ENCODE measurements at regions not wholly inside any gene's neighbourhood (a gene's known extent, or its start where the extent isn't known, plus 50 kb on each side); places are given as distances from the start of the nearest gene placed in this dataset.
"Not testable (repeated sequence)": the region's sequence is repeated elsewhere in the genome, so short reads cannot be mapped to it uniquely, and the experiment has no call there.

DNA sequence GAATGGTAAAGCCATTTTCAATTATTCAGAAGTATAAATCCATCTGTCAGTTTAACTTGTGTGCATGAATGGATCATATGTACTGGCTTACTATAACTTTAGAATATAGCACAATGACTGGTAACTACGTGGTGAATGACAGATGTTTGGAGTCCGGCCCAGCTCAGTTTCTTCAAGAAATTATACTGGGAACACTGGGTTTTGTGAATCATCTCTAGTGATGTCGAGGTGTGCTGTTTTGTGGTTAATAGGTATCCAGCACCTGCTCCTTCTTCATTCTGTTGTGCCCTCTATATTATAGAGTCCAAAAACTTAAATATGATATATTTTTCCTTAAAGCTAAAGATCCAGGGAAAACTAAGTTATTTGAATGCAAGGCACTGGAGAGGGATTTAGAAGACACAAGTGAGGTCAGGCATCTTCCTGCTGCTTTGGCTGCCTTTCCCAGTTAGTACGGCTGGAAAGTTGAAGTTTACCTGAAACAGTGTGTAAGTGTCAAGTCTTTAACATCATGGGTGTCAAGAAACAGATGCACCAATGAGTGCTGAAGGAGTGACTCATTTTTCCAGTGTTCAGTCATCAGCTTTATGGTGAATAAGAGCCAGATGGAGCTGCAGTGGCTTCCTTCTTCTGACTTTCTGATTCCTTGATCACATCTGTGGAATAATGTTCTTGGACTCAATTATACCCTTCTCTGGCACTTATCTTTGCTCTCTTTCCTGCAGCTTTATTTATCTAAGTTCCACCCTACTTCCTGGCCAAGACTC lies 1079.5 kb upstream of the CELF4 start:
- DNase-seq = no peak

DNA sequence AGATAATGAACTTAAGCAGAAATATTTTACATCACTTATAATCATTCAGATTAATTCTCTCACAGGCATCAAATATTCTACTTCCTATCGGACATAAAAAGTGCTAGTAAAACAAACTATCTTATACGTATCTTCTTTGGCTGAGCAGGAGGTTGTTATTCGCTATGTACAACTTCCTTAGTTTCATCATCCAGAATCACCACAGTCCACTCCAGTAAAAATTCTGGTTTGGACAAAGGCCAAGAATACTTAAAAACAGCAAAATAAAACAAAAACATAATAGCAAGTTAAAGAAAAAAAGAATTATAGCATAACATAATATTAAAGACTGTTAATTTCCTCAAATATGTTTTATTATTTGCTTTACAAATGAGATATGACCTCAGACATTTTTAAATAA lies 1077.1 kb upstream of the CELF4 start:
- no peak for DNase-seq

DNA sequence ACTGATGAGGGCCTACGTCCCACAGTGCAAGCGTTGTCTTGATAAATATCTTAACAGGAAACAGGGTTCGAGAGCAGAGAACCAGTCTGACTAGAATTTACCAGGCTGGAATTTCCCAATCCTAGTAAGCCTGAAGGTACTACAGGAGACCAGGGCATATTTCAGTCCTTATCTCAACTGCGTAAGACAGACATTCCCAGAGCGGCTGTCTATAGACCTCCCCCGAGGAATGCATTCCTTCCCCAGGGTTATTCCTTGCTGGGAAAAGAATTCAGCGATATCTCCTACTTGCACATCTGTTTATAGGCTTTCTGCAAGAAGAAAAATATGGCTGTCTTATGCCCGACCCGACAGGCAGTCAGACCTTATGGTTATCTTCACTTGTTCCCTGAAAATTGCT lies 1074.1 kb upstream of the CELF4 start:
- DNase-seq = not testable (repeated sequence)

DNA sequence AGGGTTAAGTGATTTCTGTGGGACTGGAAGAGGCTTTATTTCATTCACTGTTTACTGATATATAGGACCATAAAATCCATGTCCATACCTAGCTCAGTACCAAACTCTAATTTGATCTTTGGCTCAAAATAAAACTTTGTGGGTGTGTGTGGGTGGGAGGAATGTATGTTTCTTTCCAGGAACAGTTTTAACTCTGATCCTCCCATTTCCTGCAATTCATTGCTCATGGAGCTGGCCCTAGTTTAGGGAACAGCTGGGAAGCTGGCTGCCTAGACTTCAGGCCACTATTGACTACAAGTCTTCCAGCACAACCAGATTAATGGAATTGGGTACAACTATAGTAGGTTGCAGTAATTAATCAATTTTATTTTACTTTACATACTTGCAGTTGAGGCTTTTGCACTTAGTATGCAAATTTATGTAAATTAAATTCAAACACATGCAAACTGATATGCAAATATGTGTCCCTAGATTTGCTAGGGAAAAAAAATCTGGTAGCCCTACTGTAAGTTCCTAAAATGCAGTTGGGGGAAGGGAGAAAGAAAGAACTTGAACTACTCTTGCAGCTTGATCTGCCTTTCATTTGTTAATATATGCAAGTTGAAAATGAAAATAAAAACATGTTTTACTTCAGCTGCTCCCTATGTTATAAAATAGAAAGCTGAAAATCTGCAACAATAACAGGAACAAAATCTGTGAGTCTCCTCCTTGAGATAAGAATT lies 1070.3 kb upstream of the CELF4 start:
- no peak for DNase-seq

DNA sequence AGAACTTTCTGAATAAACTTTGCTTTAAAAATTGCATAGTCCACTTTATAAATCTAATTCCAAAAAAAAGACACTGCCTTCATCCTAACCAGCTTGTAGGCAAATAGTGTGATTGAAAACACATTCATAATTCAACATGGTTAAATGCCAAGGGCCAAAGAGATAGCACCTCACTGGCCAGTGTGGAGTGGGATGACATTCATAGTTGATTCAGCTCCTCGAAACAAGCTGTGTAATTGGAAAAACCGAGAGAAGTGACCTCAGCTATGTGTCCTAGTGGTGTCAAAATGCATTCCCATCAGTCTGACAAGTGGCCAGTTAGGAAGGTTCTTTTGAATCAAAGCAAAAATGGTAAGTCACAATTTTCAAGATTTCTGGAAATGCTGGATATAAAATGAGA lies 1068.5 kb upstream of the CELF4 start:
- DNase-seq = no peak

DNA sequence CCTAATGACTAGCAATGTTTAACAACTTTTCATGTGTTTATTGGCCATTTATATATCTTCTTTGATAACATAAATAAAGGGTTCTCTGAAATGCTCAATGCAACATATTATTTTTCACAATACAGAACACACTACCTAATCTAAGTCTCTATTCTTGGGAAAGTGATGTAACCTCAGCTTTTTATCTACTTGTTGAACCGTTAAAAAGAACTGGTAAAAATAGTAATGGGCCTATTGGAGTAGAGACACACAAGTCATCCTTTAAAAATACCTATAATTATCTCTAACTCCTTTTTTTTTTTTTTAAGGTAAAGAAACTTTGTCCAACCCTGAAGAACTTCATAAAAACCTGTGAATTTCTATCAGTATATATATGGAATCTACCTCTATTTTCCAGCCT lies 1067.7 kb upstream of the CELF4 start:
- no peak for DNase-seq

DNA sequence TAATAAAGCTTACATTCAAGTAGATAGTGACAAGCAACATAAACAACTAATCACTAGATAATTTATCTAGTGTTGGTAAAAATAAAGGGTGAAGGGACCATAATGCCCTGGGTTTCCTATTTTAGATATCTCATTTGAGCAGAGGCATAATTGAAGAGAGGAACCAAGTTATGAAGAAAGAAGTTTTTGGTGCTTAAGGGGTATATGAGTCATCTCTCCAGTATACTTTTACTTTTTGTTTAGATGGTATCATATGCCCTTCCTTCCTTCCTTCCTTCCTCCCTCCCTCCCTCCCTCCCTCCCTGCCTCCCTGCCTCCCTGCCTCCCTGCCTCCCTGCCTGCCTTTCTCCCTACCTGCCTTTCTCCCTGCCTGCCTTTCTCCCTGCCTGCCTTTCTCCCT lies 1053.5 kb upstream of the CELF4 start:
- DNase-seq = no peak

DNA sequence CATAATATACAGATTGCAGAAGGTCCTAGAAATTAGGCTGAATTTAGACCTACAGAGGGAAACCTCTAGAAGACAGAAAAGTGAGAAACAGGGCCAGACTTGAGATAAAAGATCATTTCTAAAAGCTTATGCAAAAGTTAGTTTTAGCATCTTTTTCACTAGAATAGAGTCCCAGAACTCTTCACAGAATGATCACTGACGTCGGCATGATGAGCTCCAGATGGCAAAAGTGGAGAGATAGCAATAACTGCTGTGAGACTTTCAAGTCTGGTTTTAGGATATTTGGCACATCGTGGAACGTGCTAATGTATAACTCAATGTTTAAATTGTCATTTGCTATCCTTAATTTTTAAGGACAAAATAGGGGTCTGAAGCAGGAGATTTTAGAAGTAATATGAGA lies 1050.7 kb upstream of the CELF4 start:
- no peak for DNase-seq

DNA sequence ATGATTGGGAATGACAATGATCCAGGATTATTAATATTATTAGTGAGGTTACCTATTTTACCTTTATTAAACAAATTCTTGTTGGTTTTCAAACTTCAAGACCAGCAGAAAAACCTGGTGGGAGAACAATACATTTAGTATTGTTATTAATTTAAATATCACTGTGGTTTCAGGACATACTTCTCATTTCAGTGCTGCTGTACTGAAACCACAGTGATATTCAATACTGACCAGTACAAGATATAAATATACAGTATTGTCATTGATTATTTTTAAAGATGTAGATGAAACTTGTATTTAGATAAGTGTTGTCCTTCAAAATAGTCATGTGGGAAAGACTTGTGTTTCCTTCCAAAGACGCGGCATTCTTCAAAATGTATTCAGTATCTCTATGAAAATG lies 1047.3 kb upstream of the CELF4 start:
- no peak for DNase-seq

DNA sequence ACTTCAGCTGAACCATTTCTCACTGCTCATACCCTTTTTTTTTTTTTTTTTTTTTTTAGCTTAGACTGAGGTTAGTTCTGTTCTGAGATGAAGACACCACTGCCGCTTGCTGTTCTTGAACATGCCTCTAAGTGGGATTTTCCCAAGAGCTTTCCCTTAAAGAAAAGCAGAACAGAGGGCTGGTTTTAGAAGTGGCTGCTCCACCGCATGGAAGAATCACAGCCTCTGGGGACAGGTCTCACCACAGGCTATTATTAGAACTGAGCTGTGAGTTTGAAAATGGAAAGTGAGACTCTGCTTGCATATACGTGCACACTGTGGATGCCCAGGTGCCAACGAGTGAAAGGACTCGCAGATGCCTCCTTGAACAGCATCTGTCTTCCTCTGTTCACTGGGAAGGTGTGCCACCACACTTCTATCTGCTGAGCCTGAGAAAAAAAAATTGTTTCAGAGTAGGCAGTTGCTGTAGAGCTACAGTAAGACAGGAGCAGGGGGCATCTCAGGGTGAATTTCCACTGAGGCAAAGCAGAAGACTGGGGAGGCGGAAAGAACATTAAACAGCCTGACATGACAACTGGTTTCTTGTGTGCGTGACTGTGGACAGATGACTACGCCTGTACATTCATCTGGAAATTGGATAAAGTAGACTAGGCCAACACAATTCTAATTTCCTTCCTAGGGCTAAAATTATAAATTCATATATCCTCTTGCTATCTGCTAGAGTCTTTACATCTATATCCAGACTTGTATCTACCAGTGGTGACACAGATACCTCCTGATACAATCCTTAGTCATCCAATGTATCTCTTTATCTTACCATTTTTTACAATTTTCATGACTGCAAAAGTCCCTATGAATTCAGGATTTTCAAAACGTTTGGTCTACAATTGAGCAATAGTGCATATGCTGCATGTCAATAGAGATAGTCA lies 1045.7 kb upstream of the CELF4 start:
- DNase-seq = peak; percentile 85

DNA sequence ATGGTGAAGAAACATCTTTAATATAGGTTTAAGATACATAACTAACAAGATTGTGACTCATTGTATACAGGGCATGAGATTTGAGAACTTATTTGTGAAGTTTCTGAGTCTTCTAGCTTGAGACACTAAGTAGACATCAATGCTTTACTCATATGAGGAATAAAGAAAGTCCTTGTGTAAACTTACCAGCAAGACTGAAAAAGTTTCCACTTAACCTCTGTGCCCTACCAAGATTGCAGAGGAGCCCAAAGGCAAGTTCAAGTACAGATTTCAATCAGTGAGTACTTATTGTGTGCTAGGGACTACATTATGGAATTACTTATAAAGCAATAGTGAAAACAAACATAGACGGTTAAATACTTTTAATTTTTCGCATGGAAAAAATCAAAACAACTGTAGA lies 1041.2 kb upstream of the CELF4 start:
- DNase-seq = no peak

DNA sequence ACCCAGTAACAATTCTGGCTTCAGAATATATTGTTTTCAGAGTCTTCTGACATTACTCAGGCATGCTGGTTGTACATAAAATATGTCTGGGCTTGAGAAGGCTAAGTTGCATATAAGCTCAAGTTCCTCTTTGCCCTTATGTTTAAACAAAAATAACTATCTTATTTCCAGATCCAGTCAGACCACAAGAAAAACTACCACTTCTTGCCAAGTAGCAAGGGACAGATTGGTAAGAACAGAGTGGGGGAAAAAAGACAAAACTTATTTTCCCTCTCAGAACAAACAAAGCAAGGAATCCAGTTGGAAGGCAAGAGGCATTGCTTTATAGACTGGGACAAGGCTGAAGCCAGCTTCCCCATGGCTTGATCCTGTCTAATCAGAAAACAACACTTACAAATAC lies 1036.7 kb upstream of the CELF4 start:
- no peak for DNase-seq

DNA sequence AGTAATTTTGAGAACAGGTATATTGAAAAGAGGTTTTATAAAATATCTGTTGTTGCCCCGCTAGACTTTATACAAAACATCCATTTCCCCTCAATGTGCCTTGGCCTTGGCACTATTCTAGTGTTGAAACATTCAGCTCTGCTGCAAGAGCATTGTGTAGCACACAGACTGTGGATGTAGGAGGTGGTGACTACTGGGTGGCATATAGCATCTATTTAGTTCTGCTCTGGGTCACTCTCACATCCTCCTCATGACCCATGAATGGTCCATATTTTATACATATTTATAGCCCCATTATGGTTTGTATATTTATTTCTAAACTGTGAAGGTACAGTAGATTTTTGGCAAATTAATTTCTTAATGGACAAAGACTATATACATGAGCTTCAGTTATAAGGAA lies 1022.0 kb upstream of the CELF4 start:
- no peak for DNase-seq

DNA sequence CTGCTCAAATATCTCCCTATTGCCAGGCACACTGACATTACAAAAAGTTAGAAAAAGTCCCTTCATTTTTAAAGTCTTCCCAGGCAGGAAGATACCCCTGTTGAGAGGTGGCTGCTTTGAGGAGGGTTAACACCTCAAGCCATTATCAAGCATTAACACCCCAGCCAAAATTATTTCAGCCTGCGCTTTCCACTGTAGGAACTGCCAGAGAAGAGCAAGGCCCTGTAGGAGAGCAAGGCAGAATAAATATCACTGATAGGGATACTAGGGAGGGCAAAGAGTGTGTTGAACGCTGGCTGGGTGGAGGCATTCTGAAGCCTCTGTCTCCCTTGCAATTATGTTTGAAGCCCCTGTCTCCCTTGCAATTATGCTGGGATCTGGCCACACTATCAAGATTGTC lies 1020.7 kb upstream of the CELF4 start:
- DNase-seq = no peak

DNA sequence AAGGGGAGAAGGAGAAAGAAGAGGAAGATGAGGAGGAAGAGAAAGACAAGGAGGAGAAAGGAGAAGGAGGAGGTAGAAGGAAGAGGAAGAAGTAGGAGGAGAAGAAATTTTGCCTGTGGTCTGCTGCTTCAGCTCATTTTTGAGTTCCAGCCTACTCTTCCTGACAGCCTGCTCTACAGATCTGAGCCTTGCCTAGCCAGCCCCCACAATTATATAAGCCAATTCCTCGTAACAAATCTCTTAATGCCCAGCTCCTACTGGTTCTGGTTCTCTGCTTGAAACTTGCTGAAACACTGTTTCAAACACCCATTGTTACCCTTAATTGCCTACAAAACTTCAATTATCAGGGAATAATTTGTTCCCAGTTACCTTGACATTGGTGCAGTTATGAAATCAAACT lies 1014.2 kb upstream of the CELF4 start:
- no peak for DNase-seq

DNA sequence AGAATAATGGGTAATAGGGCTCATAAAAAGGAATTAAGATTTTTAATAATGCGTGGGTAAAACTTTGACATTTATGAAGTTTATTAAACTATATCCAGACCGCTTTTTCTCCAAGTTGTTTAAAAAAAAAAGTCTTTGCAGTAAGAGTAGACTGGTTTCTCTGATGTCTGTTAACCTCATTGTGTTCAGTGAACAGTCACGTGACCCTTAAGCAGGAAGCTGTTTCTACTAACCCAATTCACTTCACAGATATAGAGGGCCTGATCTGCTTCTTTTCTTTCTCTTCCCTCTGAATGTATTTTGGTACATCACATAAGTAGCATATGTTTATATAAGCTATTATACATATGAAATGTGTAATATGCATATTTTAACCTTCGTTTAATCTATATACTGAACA lies 1011.3 kb upstream of the CELF4 start:
- DNase-seq = no peak

DNA sequence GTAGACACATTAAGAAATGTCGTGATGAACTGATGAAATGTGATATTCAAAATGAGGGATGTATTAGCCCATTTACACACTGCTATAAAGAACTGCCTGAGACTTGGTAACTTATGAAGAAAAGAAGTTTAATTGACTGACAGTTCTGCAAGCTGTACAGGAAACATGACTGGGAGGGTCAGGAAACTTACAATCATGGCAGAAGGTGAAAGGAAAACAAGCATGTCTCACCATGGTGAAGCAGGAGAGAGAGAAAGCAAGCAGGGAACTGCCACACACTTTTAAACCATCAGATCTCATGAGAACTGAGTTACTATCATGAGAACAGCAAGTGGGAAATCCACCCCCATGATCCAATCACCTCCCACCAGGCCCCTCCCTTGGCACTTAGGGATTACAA lies 1010.8 kb upstream of the CELF4 start:
- no peak for DNase-seq

DNA sequence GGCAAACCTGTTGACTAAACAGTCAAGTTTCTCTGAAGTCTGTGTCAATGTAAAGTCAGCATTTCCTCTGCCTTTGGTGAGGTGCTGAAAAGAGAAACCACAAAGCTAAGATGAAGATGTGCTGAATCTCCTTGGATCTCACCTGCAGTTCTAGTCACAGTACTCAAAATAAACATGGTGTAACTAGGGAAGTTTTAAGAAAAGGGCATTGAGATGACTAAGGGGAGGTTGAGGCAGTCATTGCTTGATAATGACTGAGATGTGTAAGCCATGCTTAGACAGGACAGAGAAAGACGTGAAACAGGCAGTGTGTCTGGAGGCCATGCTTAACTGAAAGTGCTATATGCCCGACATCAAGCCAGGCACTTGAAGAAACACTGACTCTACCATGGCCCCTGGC lies 1010.0 kb upstream of the CELF4 start:
- no peak for DNase-seq

DNA sequence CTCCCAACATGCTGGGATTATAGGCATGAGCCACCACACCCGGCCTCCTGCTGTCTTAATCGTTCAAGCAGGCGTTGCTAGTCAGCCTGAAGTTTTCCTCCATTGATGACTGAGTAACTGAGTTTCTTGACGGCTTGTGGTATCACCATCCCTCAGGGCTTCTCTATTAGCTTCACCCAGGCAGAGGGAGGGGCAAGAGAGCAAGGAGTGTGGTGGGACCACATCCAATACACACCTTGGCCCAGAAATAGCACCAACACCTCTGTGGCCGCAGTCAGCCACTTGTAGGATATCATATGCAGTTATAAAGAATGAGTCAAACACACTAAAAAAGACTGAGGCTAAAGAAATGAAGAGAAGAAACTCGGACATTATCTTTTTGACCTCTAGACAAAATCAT lies 1009.4 kb upstream of the CELF4 start:
- no peak for DNase-seq

DNA sequence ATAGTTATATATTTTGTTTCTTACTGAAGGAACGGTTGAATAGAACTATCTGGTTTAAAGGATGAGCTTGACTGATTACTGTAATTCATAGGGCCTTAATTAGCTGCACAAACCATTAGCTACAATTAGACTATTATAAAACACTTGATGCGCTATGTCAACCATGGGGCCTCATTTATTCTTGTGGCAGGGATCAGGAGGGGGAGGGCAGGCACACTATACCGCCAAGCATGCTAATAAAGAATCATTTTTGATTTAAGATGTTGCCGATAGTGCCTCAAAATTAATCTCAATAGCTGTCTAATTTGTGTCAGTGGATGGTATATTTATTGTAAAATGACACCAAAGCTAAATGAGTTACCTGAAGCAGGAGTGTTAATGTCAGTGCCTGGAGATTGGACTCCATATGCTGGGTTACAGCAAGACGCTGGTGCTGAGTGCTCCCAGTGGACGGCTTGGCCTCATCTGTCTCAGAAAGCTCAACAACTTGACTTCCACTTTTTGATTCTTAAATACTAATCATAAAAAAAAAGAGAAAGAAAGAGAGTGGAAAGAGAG lies 1007.0 kb upstream of the CELF4 start:
- DNase-seq = no peak

DNA sequence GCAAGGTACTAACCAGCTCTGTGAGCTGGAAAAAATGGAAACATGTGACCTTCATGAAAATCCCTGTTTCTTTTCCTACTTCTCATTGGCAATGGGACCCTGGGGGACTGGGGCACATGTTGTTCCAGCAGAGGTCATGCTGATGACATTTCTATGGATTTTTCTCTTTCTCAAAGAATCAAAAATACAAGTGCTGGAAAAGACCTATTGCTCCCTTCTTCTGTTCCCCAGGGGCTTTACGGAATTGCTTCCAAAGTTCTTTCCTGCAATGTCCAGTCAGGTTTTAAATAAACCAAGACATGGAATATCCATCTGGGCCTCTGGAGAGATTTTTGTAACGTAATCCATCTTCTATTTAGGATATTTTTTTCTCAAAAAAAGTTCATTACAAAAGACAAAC lies 1006.1 kb upstream of the CELF4 start:
- no peak for DNase-seq

DNA sequence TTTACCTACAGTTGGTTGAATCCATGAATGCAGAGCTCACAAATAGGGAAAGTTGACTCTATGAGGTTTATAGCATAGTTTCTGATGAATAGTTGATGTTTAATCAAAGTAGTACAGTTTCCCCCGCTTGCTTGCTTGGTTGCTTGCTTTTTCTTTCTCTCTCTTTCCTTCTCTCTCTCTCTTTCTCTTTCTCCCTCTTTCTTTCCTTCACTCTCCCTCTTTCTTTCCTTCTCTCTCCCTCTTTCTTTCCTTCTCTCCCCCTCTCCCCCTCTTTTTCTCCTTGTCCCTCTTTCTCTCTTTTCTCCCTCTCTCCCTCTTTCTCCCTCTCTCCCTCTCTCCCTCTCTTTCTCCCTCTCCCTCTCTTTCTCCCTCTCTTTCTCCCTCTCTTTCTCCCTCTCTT lies 999.9 kb upstream of the CELF4 start:
- no peak for DNase-seq

DNA sequence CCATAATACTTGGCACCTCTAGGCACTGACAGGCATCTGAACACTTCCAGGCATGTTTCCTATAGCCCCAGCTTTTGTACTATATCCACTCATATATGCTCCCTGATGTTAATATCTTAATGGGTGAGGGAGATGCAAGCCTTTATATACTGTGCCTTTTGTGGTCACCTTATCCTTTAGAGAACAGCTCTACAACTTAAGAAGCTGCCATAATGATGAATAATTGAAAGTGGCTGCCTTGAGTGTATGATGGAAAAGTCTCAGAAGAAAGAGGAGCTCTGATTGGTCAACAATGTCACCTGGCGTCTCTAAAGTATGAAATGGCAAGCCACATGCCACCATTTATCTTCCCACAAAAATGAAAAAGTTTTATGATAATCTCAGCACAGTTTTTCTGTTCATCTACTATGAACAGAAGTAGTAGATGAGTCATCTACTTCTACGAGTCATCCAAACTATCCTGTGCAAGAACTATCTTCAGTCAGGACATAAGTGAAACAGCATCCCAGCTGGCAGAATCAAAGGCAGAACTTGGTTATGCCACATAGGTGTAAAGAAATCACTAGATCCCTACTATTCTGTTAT lies 997.9 kb upstream of the CELF4 start:
- DNase-seq = no peak
